T-cell (primary cell): ENCODE measurements at regions not wholly inside any gene's neighbourhood (a gene's known extent, or its start where the extent isn't known, plus 50 kb on each side); places are given as distances from the start of the nearest gene placed in this dataset.
"Not testable (repeated sequence)": the region's sequence is repeated elsewhere in the genome, so short reads cannot be mapped to it uniquely, and the experiment has no call there.

Experiments
- ATAC-seq, 4 experiments: fragments of 200-7000 bp in 3 of 4; fragments of 150-1000 bp in 1 of 4; cut with Tn5 transposase; replicated peaks in 1 of 4; 1 replicate in 3 of 4; 2 replicates in 1 of 4; pipeline ENCODE4 v1.10.0; 2021; ENCODE audit warnings: moderate library complexity in 3 of 4, mild to moderate bottlenecking in 2 of 4, moderate number of reproducible peaks in 1 of 4
- CTCF ChIA-PET, 2 donors: fragments of 300-600 bp; sonication (Branson Sonifier 250); formaldehyde crosslinking; loops; one replicate each; lab custom pipeline; 2022; ENCODE audit warnings: antibody characterized with exemption in 2 of 2; lab: Charles Lee
- POLR2A ChIA-PET, 2 donors: fragments of 300-600 bp; sonication (Branson Sonifier 250); formaldehyde crosslinking; loops; one replicate each; lab custom pipeline; 2022; ENCODE audit warnings: antibody characterized with exemption in 2 of 2; lab: Charles Lee
- DNase-seq, 35 experiments: peaks; one replicate each; pipeline versions ENCODE4 v3.0.0 to v3.0.0-alpha.2; 2013 to 2023
- H3K27ac ChIP-seq: one replicate; pipeline ENCODE4 v1.5.1; 2013; ENCODE audit warnings: low read length
- H3K27me3 ChIP-seq, 2 experiments: replicated peaks in 1 of 2; 1 replicate in 1 of 2; 2 replicates in 1 of 2; pipeline versions ENCODE4 v1.6.1 to v1.7.0; 2013; ENCODE audit warnings: low read length in 1 of 2, mixed read lengths in 1 of 2; ENCODE audit not compliant: control insufficient read depth in 2 of 2, insufficient read depth in 2 of 2; ENCODE audit errors: extremely low read depth in 1 of 2
- H3K36me3 ChIP-seq, 2 donors: 1 replicate in 1 of 2; 2 replicates in 1 of 2; pipeline versions ENCODE4 v1.6.1 to v1.7.0; 2013; ENCODE audit warnings: low read length in 1 of 2; ENCODE audit not compliant: control insufficient read depth in 2 of 2, insufficient read depth in 1 of 2; ENCODE audit errors: extremely low read depth in 1 of 2
- H3K4me1 ChIP-seq, 2 experiments: 1 replicate in 1 of 2; 2 replicates in 1 of 2; pipeline versions ENCODE4 v1.6.1 to v1.7.0; 2013; ENCODE audit warnings: low read length in 2 of 2, mixed read lengths in 1 of 2; ENCODE audit not compliant: insufficient read depth in 2 of 2, control insufficient read depth in 1 of 2; ENCODE audit errors: extremely low read depth in 1 of 2
- H3K4me3 ChIP-seq, 2 donors: 1 replicate in 1 of 2; 2 replicates in 1 of 2; pipeline versions ENCODE4 v1.5.1 to v1.7.0; 2013; ENCODE audit warnings: mild to moderate bottlenecking in 2 of 2, low read length in 1 of 2, moderate library complexity in 1 of 2; ENCODE audit not compliant: control insufficient read depth in 1 of 2; ENCODE audit errors: extremely low read depth in 1 of 2
- H3K9me3 ChIP-seq: 2 replicates; pipeline ENCODE4 v1.7.0; 2013
- H3K27ac Mint-ChIP-seq, 2 donors: one replicate each; pipeline ENCODE4 v1.8.0; 2020 to 2021; ENCODE audit warnings: mild to moderate bottlenecking in 2 of 2, mixed read lengths in 2 of 2
- H3K27me3 Mint-ChIP-seq, 2 donors: one replicate each; pipeline ENCODE4 v1.8.0; 2021 to 2022; ENCODE audit warnings: mixed read lengths in 2 of 2
- H3K36me3 Mint-ChIP-seq: one replicate; pipeline ENCODE4 v1.8.0; 2021; ENCODE audit warnings: mixed read lengths
- H3K4me1 Mint-ChIP-seq, 3 donors: one replicate each; pipeline ENCODE4 v1.8.0; 2020 to 2022; ENCODE audit warnings: mixed read lengths in 3 of 3, mild to moderate bottlenecking in 1 of 3
- H3K4me3 Mint-ChIP-seq, 3 donors: one replicate each; pipeline ENCODE4 v1.8.0; 2020 to 2022; ENCODE audit warnings: mild to moderate bottlenecking in 3 of 3, mixed read lengths in 3 of 3, moderate library complexity in 3 of 3
- H3K9me3 Mint-ChIP-seq, 3 donors: one replicate each; pipeline ENCODE4 v1.8.0; 2020 to 2022; ENCODE audit warnings: mixed read lengths in 3 of 3
- WGBS: methylation state at CpG from one replicate; pipeline ENCODE4 v1.1.5; 2013; ENCODE audit warnings: missing lambda C conversion rate; ENCODE audit not compliant: insufficient coverage; 5-methylcytosine and 5-hydroxymethylcytosine counted together

GRCh38 chr9:33623658-33624586, 99.9 kb downstream of the ANKRD18B start:
- H3K36me3 ChIP-seq, result no peaks in the 10 kb centered on the region
- H3K36me3 Mint-ChIP-seq, result no peaks in the 10 kb centered on the region
- H3K4me3 ChIP-seq, result no peak overlapping the region
- WGBS, result 16% methylated on average over 13 of the region's 20 CpGs
- H3K9me3 Mint-ChIP-seq, result no peaks in the 10 kb centered on the region
- no peaks in the 10 kb centered on the region for H3K9me3 ChIP-seq
- H3K27ac Mint-ChIP-seq, result no peak overlapping the region
- H3K4me1 ChIP-seq, result peaks cover 0 to 6% of the 10 kb centered on the region in 2 experiments
- ATAC-seq, result peak; percentile 88 to 94 (median 91)
- peak; percentile 26 to 86 (median 56) for DNase-seq
- no peak overlapping the region for H3K4me3 Mint-ChIP-seq
- POLR2A ChIA-PET, result interaction anchor here in 1 of 2 donors (0.6 kb wide), 1 partner anchor 150 kb away, joined by 3 read pairs; the partner anchor contains the start of gene NOL6
- H3K27me3 ChIP-seq, result peaks cover 0 to 20% of the 10 kb centered on the region in 2 experiments
- CTCF ChIA-PET, result interaction anchor here (0.5 to 4.8 kb wide), 17 partner anchors 12 to 458 kb away, joined by 3 to 84 read pairs (median 3); no protein-coding TSS in a partner anchor
- H3K4me1 Mint-ChIP-seq, result peaks cover 4 to 7% (median 6%) of the 10 kb centered on the region in 3 donors
- H3K27ac ChIP-seq, result no peak overlapping the region
- H3K27me3 Mint-ChIP-seq, result peaks cover 20 to 45% of the 10 kb centered on the region in 2 donors

- ATAC-seq, H3K27ac Mint-ChIP-seq, H3K4me3 ChIP-seq, POLR2A ChIA-PET, H3K9me3 Mint-ChIP-seq, H3K36me3 Mint-ChIP-seq, H3K4me1 Mint-ChIP-seq, H3K36me3 ChIP-seq, DNase-seq, H3K9me3 ChIP-seq, H3K4me1 ChIP-seq, H3K4me3 Mint-ChIP-seq, H3K27ac ChIP-seq: not testable (repeated sequence)
- peaks cover 0 to 21% of the 10 kb centered on the region in 2 experiments for H3K27me3 ChIP-seq
- CTCF ChIA-PET, result interaction anchor here in 1 of 2 donors (1.0 to 1.7 kb wide), 2 partner anchors 89 to 93 kb away, joined by 3 to 4 read pairs; no protein-coding TSS in a partner anchor
- WGBS, result no CpG with 5 or more reads among the region's 1 CpG
- H3K27me3 Mint-ChIP-seq, result peaks cover 25 to 44% of the 10 kb centered on the region in 2 donors
Measured at GRCh38 chr9:33628318-33628717, 104.3 kb downstream of the ANKRD18B start.

- 27% methylated on average over 3 of the region's 6 CpGs for WGBS
- ChIA-PET POLR2A (interaction anchor here in 1 of 2 donors (0.6 to 0.7 kb wide), 3 partner anchors 28 to 468 kb away, joined by 3 to 4 read pairs (median 3); no protein-coding TSS in a partner anchor), CTCF (interaction anchor here (0.8 to 1.7 kb wide), 7 partner anchors 9 to 92 kb away, joined by 3 to 6 read pairs (median 3); no protein-coding TSS in a partner anchor)
- Histone ChIP-seq H3K4me3 (no peak overlapping the region), H3K4me1 (peaks cover 0 to 3% of the 10 kb centered on the region in 2 experiments), H3K27me3 (peaks cover 0 to 23% of the 10 kb centered on the region in 2 experiments), H3K36me3 (no peaks in the 10 kb centered on the region), H3K9me3 (no peaks in the 10 kb centered on the region), H3K27ac (no peak overlapping the region)
- DNase-seq, result peak in 6 of 35 experiments; percentile 11 to 27 (median 18)
- Mint-ChIP-seq H3K27me3 (peaks cover 27 to 45% of the 10 kb centered on the region in 2 donors), H3K27ac (no peak overlapping the region), H3K4me3 (no peak overlapping the region), H3K4me1 (peaks cover 3 to 4% (median 4%) of the 10 kb centered on the region in 3 donors), H3K9me3 (no peaks in the 10 kb centered on the region), H3K36me3 (no peaks in the 10 kb centered on the region)
- peak in 1 of 4 experiments; percentile 39 for ATAC-seq
Measured at GRCh38 chr9:33628865-33629410, 104.9 kb downstream of the ANKRD18B start.

- no peak for DNase-seq
- ChIA-PET CTCF (no interaction called here), POLR2A (no interaction called here)
- no peak overlapping the region for H3K4me3 ChIP-seq
- Mint-ChIP-seq H3K4me1 (peaks cover 0 to 5% (median 0%) of the 10 kb centered on the region in 3 donors), H3K27me3 (peaks cover 35 to 46% of the 10 kb centered on the region in 2 donors), H3K27ac (no peak overlapping the region), H3K36me3 (no peaks in the 10 kb centered on the region), H3K4me3 (no peak overlapping the region), H3K9me3 (no peaks in the 10 kb centered on the region)
- H3K36me3 ChIP-seq, result no peaks in the 10 kb centered on the region
- WGBS, result 89% methylated on average over 2 of the region's 2 CpGs
- no peak overlapping the region for H3K27ac ChIP-seq
- peaks cover 0 to 18% of the 10 kb centered on the region in 2 experiments for H3K27me3 ChIP-seq
- no peaks in the 10 kb centered on the region for H3K9me3 ChIP-seq
- no peak for ATAC-seq
- no peaks in the 10 kb centered on the region for H3K4me1 ChIP-seq
Measured at GRCh38 chr9:33633636-33634035, 109.6 kb downstream of the ANKRD18B start.

- ChIA-PET POLR2A (no interaction called here), CTCF (interaction anchor here in 1 of 2 donors (1.0 to 1.5 kb wide), 2 partner anchors 14 to 22 kb away, joined by 3 to 4 read pairs; no protein-coding TSS in a partner anchor)
- no peaks in the 10 kb centered on the region for H3K36me3 ChIP-seq
- Mint-ChIP-seq H3K4me3 (no peak overlapping the region), H3K27ac (no peak overlapping the region), H3K4me1 (peaks cover 0 to 5% (median 0%) of the 10 kb centered on the region in 3 donors), H3K9me3 (no peaks in the 10 kb centered on the region), H3K27me3 (peaks cover 58 to 59% of the 10 kb centered on the region in 2 donors), H3K36me3 (no peaks in the 10 kb centered on the region)
- ATAC-seq (peak in 1 of 4 experiments; percentile 35), DNase-seq (no peak)
- WGBS, result 21% methylated on average over 8 of the region's 8 CpGs
- no peaks in the 10 kb centered on the region for H3K4me1 ChIP-seq
- no peaks in the 10 kb centered on the region for H3K9me3 ChIP-seq
- no peak overlapping the region for H3K4me3 ChIP-seq
- no peak overlapping the region for H3K27ac ChIP-seq
- peaks cover 0 to 17% of the 10 kb centered on the region in 2 experiments for H3K27me3 ChIP-seq
Measured at GRCh38 chr9:33637881-33638280, 113.8 kb downstream of the ANKRD18B start.

- peaks cover 0 to 17% of the 10 kb centered on the region in 2 experiments for H3K27me3 ChIP-seq
- no peaks in the 10 kb centered on the region for H3K9me3 ChIP-seq
- no peak overlapping the region for H3K4me3 Mint-ChIP-seq
- no peaks in the 10 kb centered on the region for H3K4me1 ChIP-seq
- no peak overlapping the region for H3K27ac Mint-ChIP-seq
- CTCF ChIA-PET, result interaction anchor here in 1 of 2 donors (1.0 to 1.5 kb wide), 2 partner anchors 14 to 22 kb away, joined by 3 to 4 read pairs; no protein-coding TSS in a partner anchor
- H3K4me3 ChIP-seq, result no peak overlapping the region
- DNase-seq (no peak), ATAC-seq (no peak)
- H3K9me3 Mint-ChIP-seq, result no peaks in the 10 kb centered on the region
- POLR2A ChIA-PET, result no interaction called here
- H3K36me3 ChIP-seq, result no peaks in the 10 kb centered on the region
- no peak overlapping the region for H3K27ac ChIP-seq
- peaks cover 0 to 5% (median 0%) of the 10 kb centered on the region in 3 donors for H3K4me1 Mint-ChIP-seq
- WGBS, result 0% methylated on average over 1 of the region's 6 CpGs
- no peaks in the 10 kb centered on the region for H3K36me3 Mint-ChIP-seq
- peaks cover 62% of the 10 kb centered on the region in 2 donors for H3K27me3 Mint-ChIP-seq
Measured at GRCh38 chr9:33638391-33638915, 114.4 kb downstream of the ANKRD18B start.
